WTC11 (cell line): ENCODE measurements at regions not wholly inside any gene's neighbourhood (a gene's known extent, or its start where the extent isn't known, plus 50 kb on each side); places are given as distances from the start of the nearest gene placed in this dataset.
"Not testable (repeated sequence)": the region's sequence is repeated elsewhere in the genome, so short reads cannot be mapped to it uniquely, and the experiment has no call there.

Source experiments
- ATAC-seq: fragments of 200-7000 bp; cut with Tn5 transposase; 2 replicates; pipeline ENCODE4 v1.10.0; 2021; ENCODE audit warnings: mild to moderate bottlenecking, moderate library complexity
- CTCF ChIA-PET: fragments of 300-600 bp; sonication (Branson Sonifier 250); formaldehyde crosslinking; loops from one replicate; lab custom pipeline; 2021; ENCODE audit warnings: antibody characterized with exemption; lab: Charles Lee
- POLR2A ChIA-PET: fragments of 350-600 bp; sonication (Branson Sonifier 250); formaldehyde crosslinking; loops from one replicate; lab custom pipeline; 2021; ENCODE audit warnings: antibody characterized with exemption; lab: Charles Lee
- DNase-seq: peaks from one replicate; pipeline ENCODE4 v3.0.0; 2021; ENCODE audit warnings: low spot score
- H3K27ac Mint-ChIP-seq: 2 replicates; pipeline ENCODE4 v1.8.0; 2021; ENCODE audit warnings: mixed read lengths
- H3K27me3 Mint-ChIP-seq: 2 replicates; pipeline ENCODE4 v1.8.0; 2021; ENCODE audit warnings: low read depth, mild to moderate bottlenecking, moderate library complexity, mixed read lengths
- H3K36me3 Mint-ChIP-seq: 2 replicates; pipeline ENCODE4 v1.8.0; 2021; ENCODE audit warnings: mixed read lengths
- H3K4me1 Mint-ChIP-seq: 2 replicates; pipeline ENCODE4 v1.8.0; 2022; ENCODE audit warnings: mixed read lengths
- H3K4me3 Mint-ChIP-seq: 2 replicates; pipeline ENCODE4 v1.8.0; 2021; ENCODE audit warnings: mild to moderate bottlenecking, moderate library complexity, mixed read lengths
- H3K9me3 Mint-ChIP-seq: 2 replicates; pipeline ENCODE4 v1.8.0; 2021; ENCODE audit warnings: mixed read lengths
- ATF1 ChIP-seq: sonication (generic); formaldehyde crosslinking; IDR thresholded peaks from 2 replicates; pipeline ENCODE4 v1.8.1; 2023; ENCODE audit warnings: mild to moderate bottlenecking, moderate library complexity, missing genetic modification reagents
- ELF4 ChIP-seq: sonication (generic); formaldehyde crosslinking; IDR thresholded peaks from 2 replicates; pipeline ENCODE4 v1.8.1; 2022; ENCODE audit warnings: low read depth, mild to moderate bottlenecking, moderate library complexity, missing genetic modification reagents
- ESRRA ChIP-seq: sonication (generic); formaldehyde crosslinking; IDR thresholded peaks from 2 replicates; pipeline ENCODE4 v1.8.1; 2022; ENCODE audit warnings: mild to moderate bottlenecking, missing genetic modification reagents, borderline replicate concordance
- FOXK1 ChIP-seq: sonication (generic); formaldehyde crosslinking; IDR thresholded peaks from 2 replicates; pipeline ENCODE4 v1.8.0; 2022; ENCODE audit warnings: mild to moderate bottlenecking, moderate library complexity, missing genetic modification reagents
- GRHL2 ChIP-seq: fragments of 250-450 bp; sonication (Bioruptor Pico); IDR thresholded peaks from 2 replicates; pipeline ENCODE4 v1.8.0; 2022; ENCODE audit warnings: mild to moderate bottlenecking, moderate library complexity; ENCODE audit not compliant: insufficient replicate concordance, severe bottlenecking
- GTF2I ChIP-seq: fragments of 250-450 bp; sonication (Bioruptor Pico); conservative IDR thresholded peaks from 2 replicates; pipeline ENCODE4 v1.4.0; 2021; ENCODE audit warnings: mild to moderate bottlenecking
- NFATC4 ChIP-seq: fragments of 250-450 bp; sonication (Bioruptor Pico); IDR thresholded peaks from 2 replicates; pipeline ENCODE4 v1.9.0; 2021; ENCODE audit warnings: mild to moderate bottlenecking
- NR2C2 ChIP-seq: sonication (generic); formaldehyde crosslinking; IDR thresholded peaks from 2 replicates; pipeline ENCODE4 v1.8.0; 2022; ENCODE audit warnings: mild to moderate bottlenecking, missing genetic modification reagents
- NR3C1 ChIP-seq: sonication (generic); formaldehyde crosslinking; conservative IDR thresholded peaks from 2 replicates; pipeline ENCODE4 v1.8.1; 2023; ENCODE audit warnings: low read depth, mild to moderate bottlenecking, missing genetic modification reagents
- TCF7 ChIP-seq: sonication (generic); formaldehyde crosslinking; IDR thresholded peaks from 2 replicates; pipeline ENCODE4 v1.8.0; 2022; ENCODE audit warnings: mild to moderate bottlenecking, low read depth, missing genetic modification reagents, moderate library complexity
- ZNF263 ChIP-seq: sonication (generic); formaldehyde crosslinking; IDR thresholded peaks from 2 replicates; pipeline ENCODE4 v1.8.1; 2022; ENCODE audit warnings: low read depth, mild to moderate bottlenecking, moderate library complexity, missing genetic modification reagents
- ZNF396 ChIP-seq: fragments of 250-450 bp; sonication (Bioruptor Pico); IDR thresholded peaks from 2 replicates; pipeline ENCODE4 v1.8.0; 2021; ENCODE audit warnings: mild to moderate bottlenecking, moderate library complexity, borderline replicate concordance
- TF ChIP-seq, protein P1 (sequence below): fragments of 250-450 bp; sonication (Bioruptor Pico); IDR thresholded peaks from 2 replicates; pipeline ENCODE4 v1.8.0; 2021; ENCODE audit warnings: mild to moderate bottlenecking
- TF ChIP-seq, protein P2 (sequence below): sonication (generic); formaldehyde crosslinking; IDR thresholded peaks from 2 replicates; pipeline ENCODE4 v1.8.0; 2022; ENCODE audit warnings: missing genetic modification reagents
- TF ChIP-seq, protein P3 (sequence below): sonication (generic); formaldehyde crosslinking; IDR thresholded peaks from 2 replicates; pipeline ENCODE4 v1.8.0; 2022; ENCODE audit warnings: mild to moderate bottlenecking, missing genetic modification reagents
- TF ChIP-seq, protein P4 (sequence below): fragments of 250-450 bp; sonication (Bioruptor Pico); IDR thresholded peaks from 2 replicates; pipeline ENCODE4 v1.9.0; 2021; ENCODE audit warnings: mild to moderate bottlenecking
- TF ChIP-seq, protein P5 (sequence below): sonication (generic); formaldehyde crosslinking; IDR thresholded peaks from 2 replicates; pipeline ENCODE4 v1.8.0; 2023; ENCODE audit warnings: missing genetic modification reagents, mild to moderate bottlenecking, borderline replicate concordance
- TF ChIP-seq, protein P6 (sequence below): sonication (generic); formaldehyde crosslinking; conservative IDR thresholded peaks from 2 replicates; pipeline ENCODE4 v1.8.1; 2022; ENCODE audit warnings: mild to moderate bottlenecking, missing genetic modification reagents
- TF ChIP-seq, protein P7 (sequence below): sonication (generic); formaldehyde crosslinking; IDR thresholded peaks from 2 replicates; pipeline ENCODE4 v1.8.1; 2022; ENCODE audit warnings: low read depth, missing genetic modification reagents, borderline replicate concordance
- TF ChIP-seq, protein P8 (sequence below): sonication (generic); formaldehyde crosslinking; IDR thresholded peaks from 2 replicates; pipeline ENCODE4 v1.8.1; 2022; ENCODE audit warnings: missing genetic modification reagents, borderline replicate concordance

DNA sequence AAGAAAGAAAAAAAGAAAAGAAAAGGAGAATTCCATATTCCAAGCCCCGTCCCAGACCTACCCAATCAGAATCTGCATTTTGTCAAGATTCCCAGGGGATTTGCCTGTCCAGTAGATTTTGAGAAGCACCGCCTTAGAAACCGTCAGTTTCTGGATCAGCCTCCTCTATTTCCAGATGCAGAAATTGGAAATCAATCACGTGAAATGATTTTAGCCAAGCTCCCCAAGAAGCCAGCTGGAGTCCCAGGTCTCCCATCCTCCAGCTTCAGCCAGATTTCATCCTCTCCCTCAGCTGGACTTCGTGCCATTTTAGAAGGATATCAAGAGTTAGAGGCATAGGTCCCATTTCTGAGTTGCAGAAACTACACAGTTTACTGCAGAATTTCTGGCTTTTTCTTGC, 629.3 kb downstream of the MID1IP1 start:
- no peak overlapping the region for H3K4me3 Mint-ChIP-seq
- ChIA-PET CTCF (no interaction called here), POLR2A (no interaction called here)
- H3K27me3 Mint-ChIP-seq = 0 out of 2 replicates have a peak, but pooled peaks cover 2% of the 10 kb centered on the region
- TF ChIP-seq, protein P1, sequence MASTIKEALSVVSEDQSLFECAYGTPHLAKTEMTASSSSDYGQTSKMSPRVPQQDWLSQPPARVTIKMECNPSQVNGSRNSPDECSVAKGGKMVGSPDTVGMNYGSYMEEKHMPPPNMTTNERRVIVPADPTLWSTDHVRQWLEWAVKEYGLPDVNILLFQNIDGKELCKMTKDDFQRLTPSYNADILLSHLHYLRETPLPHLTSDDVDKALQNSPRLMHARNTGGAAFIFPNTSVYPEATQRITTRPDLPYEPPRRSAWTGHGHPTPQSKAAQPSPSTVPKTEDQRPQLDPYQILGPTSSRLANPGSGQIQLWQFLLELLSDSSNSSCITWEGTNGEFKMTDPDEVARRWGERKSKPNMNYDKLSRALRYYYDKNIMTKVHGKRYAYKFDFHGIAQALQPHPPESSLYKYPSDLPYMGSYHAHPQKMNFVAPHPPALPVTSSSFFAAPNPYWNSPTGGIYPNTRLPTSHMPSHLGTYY (CRISPR knock-in tag) = no peak
- TF ChIP-seq FOXK1 (no peak), GRHL2 (CRISPR knock-in tag) (no peak), NR2C2 (CRISPR knock-in tag) (no peak), ESRRA (CRISPR knock-in tag) (no peak), GTF2I (CRISPR knock-in tag) (no peak), ELF4 (no peak)
- TF ChIP-seq, protein P2, sequence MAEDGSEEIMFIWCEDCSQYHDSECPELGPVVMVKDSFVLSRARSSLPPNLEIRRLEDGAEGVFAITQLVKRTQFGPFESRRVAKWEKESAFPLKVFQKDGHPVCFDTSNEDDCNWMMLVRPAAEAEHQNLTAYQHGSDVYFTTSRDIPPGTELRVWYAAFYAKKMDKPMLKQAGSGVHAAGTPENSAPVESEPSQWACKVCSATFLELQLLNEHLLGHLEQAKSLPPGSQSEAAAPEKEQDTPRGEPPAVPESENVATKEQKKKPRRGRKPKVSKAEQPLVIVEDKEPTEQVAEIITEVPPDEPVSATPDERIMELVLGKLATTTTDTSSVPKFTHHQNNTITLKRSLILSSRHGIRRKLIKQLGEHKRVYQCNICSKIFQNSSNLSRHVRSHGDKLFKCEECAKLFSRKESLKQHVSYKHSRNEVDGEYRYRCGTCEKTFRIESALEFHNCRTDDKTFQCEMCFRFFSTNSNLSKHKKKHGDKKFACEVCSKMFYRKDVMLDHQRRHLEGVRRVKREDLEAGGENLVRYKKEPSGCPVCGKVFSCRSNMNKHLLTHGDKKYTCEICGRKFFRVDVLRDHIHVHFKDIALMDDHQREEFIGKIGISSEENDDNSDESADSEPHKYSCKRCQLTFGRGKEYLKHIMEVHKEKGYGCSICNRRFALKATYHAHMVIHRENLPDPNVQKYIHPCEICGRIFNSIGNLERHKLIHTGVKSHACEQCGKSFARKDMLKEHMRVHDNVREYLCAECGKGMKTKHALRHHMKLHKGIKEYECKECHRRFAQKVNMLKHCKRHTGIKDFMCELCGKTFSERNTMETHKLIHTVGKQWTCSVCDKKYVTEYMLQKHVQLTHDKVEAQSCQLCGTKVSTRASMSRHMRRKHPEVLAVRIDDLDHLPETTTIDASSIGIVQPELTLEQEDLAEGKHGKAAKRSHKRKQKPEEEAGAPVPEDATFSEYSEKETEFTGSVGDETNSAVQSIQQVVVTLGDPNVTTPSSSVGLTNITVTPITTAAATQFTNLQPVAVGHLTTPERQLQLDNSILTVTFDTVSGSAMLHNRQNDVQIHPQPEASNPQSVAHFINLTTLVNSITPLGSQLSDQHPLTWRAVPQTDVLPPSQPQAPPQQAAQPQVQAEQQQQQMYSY (CRISPR knock-in tag) = no peak
- TF ChIP-seq, protein P3, sequence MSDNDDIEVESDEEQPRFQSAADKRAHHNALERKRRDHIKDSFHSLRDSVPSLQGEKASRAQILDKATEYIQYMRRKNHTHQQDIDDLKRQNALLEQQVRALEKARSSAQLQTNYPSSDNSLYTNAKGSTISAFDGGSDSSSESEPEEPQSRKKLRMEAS (CRISPR knock-in tag) = no peak
- H3K27ac Mint-ChIP-seq = no peak overlapping the region
- no peaks in the 10 kb centered on the region for H3K4me1 Mint-ChIP-seq
- no peak for ATAC-seq
- DNase-seq = no peak
- H3K36me3 Mint-ChIP-seq = no peaks in the 10 kb centered on the region
- no peaks in the 10 kb centered on the region for H3K9me3 Mint-ChIP-seq

DNA sequence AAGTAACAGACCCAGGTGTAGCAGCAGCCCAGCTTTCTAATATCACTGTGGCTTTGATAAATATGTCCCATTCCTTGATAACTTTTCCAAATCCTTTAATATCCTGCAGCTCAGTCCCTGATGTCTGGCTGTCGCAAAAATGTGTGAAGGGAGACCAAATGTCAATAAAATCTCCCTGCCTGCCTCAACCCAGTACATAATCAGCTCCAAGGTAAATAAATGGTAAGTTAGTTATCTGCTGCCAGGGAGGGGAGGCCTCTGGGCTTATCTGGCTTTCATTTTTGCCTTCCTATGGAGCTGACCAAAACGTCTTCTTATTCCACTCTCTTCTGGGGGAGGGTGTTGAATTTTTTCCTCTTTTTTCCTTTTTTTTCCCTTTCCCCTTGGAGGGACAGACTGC, 630.6 kb downstream of the MID1IP1 start:
- CTCF ChIA-PET = no interaction called here
- Mint-ChIP-seq H3K4me1 (no peaks in the 10 kb centered on the region), H3K9me3 (no peaks in the 10 kb centered on the region), H3K36me3 (no peaks in the 10 kb centered on the region), H3K4me3 (no peak overlapping the region), H3K27ac (no peak overlapping the region), H3K27me3 (0 out of 2 replicates have a peak, but pooled peaks cover 2% of the 10 kb centered on the region)
- TF ChIP-seq, protein P4, sequence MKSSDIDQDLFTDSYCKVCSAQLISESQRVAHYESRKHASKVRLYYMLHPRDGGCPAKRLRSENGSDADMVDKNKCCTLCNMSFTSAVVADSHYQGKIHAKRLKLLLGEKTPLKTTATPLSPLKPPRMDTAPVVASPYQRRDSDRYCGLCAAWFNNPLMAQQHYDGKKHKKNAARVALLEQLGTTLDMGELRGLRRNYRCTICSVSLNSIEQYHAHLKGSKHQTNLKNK (CRISPR knock-in tag) = no peak
- TF ChIP-seq ZNF396 (no peak), NFATC4 (CRISPR knock-in tag) (no peak), TCF7 (CRISPR knock-in tag) (no peak), NR3C1 (no peak), GTF2I (CRISPR knock-in tag) (no peak), ZNF263 (no peak), ATF1 (CRISPR knock-in tag) (no peak)
- TF ChIP-seq, protein P5, sequence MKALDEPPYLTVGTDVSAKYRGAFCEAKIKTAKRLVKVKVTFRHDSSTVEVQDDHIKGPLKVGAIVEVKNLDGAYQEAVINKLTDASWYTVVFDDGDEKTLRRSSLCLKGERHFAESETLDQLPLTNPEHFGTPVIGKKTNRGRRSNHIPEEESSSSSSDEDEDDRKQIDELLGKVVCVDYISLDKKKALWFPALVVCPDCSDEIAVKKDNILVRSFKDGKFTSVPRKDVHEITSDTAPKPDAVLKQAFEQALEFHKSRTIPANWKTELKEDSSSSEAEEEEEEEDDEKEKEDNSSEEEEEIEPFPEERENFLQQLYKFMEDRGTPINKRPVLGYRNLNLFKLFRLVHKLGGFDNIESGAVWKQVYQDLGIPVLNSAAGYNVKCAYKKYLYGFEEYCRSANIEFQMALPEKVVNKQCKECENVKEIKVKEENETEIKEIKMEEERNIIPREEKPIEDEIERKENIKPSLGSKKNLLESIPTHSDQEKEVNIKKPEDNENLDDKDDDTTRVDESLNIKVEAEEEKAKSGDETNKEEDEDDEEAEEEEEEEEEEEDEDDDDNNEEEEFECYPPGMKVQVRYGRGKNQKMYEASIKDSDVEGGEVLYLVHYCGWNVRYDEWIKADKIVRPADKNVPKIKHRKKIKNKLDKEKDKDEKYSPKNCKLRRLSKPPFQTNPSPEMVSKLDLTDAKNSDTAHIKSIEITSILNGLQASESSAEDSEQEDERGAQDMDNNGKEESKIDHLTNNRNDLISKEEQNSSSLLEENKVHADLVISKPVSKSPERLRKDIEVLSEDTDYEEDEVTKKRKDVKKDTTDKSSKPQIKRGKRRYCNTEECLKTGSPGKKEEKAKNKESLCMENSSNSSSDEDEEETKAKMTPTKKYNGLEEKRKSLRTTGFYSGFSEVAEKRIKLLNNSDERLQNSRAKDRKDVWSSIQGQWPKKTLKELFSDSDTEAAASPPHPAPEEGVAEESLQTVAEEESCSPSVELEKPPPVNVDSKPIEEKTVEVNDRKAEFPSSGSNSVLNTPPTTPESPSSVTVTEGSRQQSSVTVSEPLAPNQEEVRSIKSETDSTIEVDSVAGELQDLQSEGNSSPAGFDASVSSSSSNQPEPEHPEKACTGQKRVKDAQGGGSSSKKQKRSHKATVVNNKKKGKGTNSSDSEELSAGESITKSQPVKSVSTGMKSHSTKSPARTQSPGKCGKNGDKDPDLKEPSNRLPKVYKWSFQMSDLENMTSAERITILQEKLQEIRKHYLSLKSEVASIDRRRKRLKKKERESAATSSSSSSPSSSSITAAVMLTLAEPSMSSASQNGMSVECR (CRISPR knock-in tag) = no peak
- TF ChIP-seq, protein P6, sequence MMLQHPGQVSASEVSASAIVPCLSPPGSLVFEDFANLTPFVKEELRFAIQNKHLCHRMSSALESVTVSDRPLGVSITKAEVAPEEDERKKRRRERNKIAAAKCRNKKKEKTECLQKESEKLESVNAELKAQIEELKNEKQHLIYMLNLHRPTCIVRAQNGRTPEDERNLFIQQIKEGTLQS = no peak
- TF ChIP-seq, protein P7, sequence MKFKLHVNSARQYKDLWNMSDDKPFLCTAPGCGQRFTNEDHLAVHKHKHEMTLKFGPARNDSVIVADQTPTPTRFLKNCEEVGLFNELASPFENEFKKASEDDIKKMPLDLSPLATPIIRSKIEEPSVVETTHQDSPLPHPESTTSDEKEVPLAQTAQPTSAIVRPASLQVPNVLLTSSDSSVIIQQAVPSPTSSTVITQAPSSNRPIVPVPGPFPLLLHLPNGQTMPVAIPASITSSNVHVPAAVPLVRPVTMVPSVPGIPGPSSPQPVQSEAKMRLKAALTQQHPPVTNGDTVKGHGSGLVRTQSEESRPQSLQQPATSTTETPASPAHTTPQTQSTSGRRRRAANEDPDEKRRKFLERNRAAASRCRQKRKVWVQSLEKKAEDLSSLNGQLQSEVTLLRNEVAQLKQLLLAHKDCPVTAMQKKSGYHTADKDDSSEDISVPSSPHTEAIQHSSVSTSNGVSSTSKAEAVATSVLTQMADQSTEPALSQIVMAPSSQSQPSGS (CRISPR knock-in tag) = no peak
- TF ChIP-seq, protein P8, sequence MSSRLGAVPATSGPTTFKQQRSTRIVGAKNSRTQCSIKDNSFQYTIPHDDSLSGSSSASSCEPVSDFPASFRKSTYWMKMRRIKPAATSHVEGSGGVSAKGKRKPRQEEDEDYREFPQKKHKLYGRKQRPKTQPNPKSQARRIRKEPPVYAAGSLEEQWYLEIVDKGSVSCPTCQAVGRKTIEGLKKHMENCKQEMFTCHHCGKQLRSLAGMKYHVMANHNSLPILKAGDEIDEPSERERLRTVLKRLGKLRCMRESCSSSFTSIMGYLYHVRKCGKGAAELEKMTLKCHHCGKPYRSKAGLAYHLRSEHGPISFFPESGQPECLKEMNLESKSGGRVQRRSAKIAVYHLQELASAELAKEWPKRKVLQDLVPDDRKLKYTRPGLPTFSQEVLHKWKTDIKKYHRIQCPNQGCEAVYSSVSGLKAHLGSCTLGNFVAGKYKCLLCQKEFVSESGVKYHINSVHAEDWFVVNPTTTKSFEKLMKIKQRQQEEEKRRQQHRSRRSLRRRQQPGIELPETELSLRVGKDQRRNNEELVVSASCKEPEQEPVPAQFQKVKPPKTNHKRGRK (CRISPR knock-in tag) = no peak
- POLR2A ChIA-PET = no interaction called here
- DNase-seq (no peak), ATAC-seq (no peak)

DNA sequence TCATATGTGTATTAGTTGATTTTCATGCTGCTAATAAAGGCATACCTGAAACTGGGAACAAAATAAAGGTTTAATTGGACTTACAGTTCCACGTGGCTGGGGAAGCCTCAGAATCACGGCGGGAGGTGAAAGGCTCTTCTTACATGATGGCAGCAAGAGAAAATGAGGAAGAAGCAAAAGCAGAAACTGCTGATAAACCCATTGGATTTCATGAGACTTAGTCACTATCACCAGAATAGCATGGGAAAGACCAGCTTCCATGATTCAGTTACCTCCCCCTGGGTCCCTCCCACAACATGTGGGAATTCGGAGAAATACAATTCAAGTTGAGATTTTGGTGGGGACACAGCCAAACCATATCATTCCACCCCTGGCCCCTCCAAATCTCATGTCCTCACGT, 633.4 kb downstream of the MID1IP1 start:
- DNase-seq, POLR2A ChIA-PET, H3K27ac Mint-ChIP-seq, H3K4me3 Mint-ChIP-seq, H3K27me3 Mint-ChIP-seq, H3K9me3 Mint-ChIP-seq, H3K4me1 Mint-ChIP-seq, H3K36me3 Mint-ChIP-seq, CTCF ChIA-PET, ATAC-seq: not testable (repeated sequence)
